Tibial nerve (tissue), 3 donors: ENCODE measurements at regions not wholly inside any gene's neighbourhood (a gene's known extent, or its start where the extent isn't known, plus 50 kb on each side); places are given as distances from the start of the nearest gene placed in this dataset.

ENCODE experiments used
- CTCF ChIP-seq, 5 experiments: fragments of 200-600 bp in 3 of 5; fragments of 450-650 bp in 2 of 5; sonication (generic) in 3 of 5; IDR thresholded peaks; one replicate each; pipeline ENCODE4 v1.5.1; 2016 to 2019; ENCODE audit warnings: antibody characterized with exemption in 5 of 5, mild to moderate bottlenecking in 3 of 5, moderate library complexity in 2 of 5
- POLR2A ChIP-seq, 2 donors: fragments of 450-650 bp; IDR thresholded peaks; one replicate each; pipeline ENCODE4 v1.6.1; 2017; ENCODE audit warnings: antibody characterized with exemption in 2 of 2, mild to moderate bottlenecking in 2 of 2, moderate library complexity in 2 of 2

GRCh38 chr1:79283451-79283850 is 276.9 kb upstream of the ADGRL4 start:
- TF ChIP-seq CTCF (IDR thresholded peaks at IDR 0.05) (no peak), POLR2A (IDR thresholded peaks at IDR 0.05) (no peak)
